Thyroid gland (tissue), 4 donors: ENCODE measurements at regions not wholly inside any gene's neighbourhood (a gene's known extent, or its start where the extent isn't known, plus 50 kb on each side); places are given as distances from the start of the nearest gene placed in this dataset.

Source experiments
- DNase-seq, 2 donors: peaks; one replicate each; pipeline ENCODE4 v3.0.0-alpha.2; 2019
- H3K27ac ChIP-seq, 3 donors: fragments of 200-600 bp; sonication (generic); 1 replicate in 2 of 3; 2 replicates in 1 of 3; pipeline ENCODE4 v1.5.1; 2016 to 2019; ENCODE audit warnings: mild to moderate bottlenecking in 1 of 3, moderate library complexity in 1 of 3
- H3K27me3 ChIP-seq: fragments of 200-600 bp; sonication (generic); one replicate; pipeline ENCODE4 v1.5.1; 2019
- H3K36me3 ChIP-seq, 2 donors: fragments of 200-600 bp; sonication (generic); one replicate each; pipeline ENCODE4 v1.5.1; 2016 to 2019
- H3K4me1 ChIP-seq, 2 donors: fragments of 200-600 bp; sonication (generic); one replicate each; pipeline ENCODE4 v1.5.1; 2017 to 2019
- H3K4me3 ChIP-seq, 3 donors: fragments of 200-600 bp; sonication (generic); replicated peaks in 1 of 3; 1 replicate in 2 of 3; 2 replicates in 1 of 3; pipeline ENCODE4 v1.5.1; 2016; ENCODE audit warnings: mild to moderate bottlenecking in 1 of 3
- H3K9me3 ChIP-seq: fragments of 200-600 bp; sonication (generic); one replicate; pipeline ENCODE4 v1.5.1; 2017
- POLR2A ChIP-seq, 2 donors: fragments of 450-650 bp; IDR thresholded peaks; one replicate each; pipeline ENCODE4 v1.6.1; 2017; ENCODE audit warnings: antibody characterized with exemption in 2 of 2, mild to moderate bottlenecking in 2 of 2, moderate library complexity in 1 of 2
- WGBS, 2 donors: methylation state at CpG; one replicate each; pipeline ENCODE4 v1.1.5; 2017; 5-methylcytosine and 5-hydroxymethylcytosine counted together
- intact Hi-C: fragments of 100-400 bp; cut with DNase I; formaldehyde crosslinking; loops from one replicate; pipeline ENCODE4 v1.15.1; 2023
- TF ChIP-seq, protein P1 (sequence below), 6 experiments: fragments of 200-600 bp in 3 of 6; fragments of 450-650 bp in 3 of 6; sonication (generic) in 3 of 6; IDR thresholded peaks; one replicate each; pipeline ENCODE4 v1.5.1; 2016 to 2019; ENCODE audit warnings: antibody characterized with exemption in 6 of 6, mild to moderate bottlenecking in 2 of 6, inconsistent platforms in 1 of 6, moderate library complexity in 1 of 6

DNA sequence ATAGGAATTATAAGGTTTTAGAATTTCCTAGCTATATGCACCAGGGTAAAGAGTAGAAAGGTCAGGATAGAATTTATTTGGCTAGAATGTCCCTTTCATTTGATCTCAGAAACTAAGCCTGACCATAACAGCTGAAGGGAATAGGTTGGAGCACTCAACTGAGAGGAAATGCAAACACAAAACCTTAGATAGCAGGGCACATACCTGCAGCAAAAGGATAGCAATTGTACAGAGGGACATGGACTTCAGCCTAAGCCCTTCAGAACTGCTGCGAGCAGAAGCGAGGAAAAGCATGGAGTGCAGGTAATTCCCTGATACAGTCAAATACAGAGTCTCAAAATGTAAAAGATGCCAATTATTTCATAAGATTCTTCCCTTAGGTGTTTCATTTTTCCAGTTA is 211.0 kb upstream of the DDI1 start:
- no peaks in the 10 kb centered on the region for H3K36me3 ChIP-seq
- 84 to 85% methylated on average over 2 of the region's 2 CpGs for WGBS, 2 donors
- no peak overlapping the region for H3K4me3 ChIP-seq
- no peaks in the 10 kb centered on the region for H3K9me3 ChIP-seq
- no peak for TF ChIP-seq POLR2A (IDR thresholded peaks at IDR 0.05)
- TF ChIP-seq, protein P1, sequence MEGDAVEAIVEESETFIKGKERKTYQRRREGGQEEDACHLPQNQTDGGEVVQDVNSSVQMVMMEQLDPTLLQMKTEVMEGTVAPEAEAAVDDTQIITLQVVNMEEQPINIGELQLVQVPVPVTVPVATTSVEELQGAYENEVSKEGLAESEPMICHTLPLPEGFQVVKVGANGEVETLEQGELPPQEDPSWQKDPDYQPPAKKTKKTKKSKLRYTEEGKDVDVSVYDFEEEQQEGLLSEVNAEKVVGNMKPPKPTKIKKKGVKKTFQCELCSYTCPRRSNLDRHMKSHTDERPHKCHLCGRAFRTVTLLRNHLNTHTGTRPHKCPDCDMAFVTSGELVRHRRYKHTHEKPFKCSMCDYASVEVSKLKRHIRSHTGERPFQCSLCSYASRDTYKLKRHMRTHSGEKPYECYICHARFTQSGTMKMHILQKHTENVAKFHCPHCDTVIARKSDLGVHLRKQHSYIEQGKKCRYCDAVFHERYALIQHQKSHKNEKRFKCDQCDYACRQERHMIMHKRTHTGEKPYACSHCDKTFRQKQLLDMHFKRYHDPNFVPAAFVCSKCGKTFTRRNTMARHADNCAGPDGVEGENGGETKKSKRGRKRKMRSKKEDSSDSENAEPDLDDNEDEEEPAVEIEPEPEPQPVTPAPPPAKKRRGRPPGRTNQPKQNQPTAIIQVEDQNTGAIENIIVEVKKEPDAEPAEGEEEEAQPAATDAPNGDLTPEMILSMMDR (IDR thresholded peaks at IDR 0.05), result no peak
- H3K27me3 ChIP-seq, result no peaks in the 10 kb centered on the region
- intact Hi-C loops, result no loop called here
- no peaks in the 10 kb centered on the region for H3K4me1 ChIP-seq
- no peak overlapping the region for H3K27ac ChIP-seq
- no peak for DNase-seq

DNA sequence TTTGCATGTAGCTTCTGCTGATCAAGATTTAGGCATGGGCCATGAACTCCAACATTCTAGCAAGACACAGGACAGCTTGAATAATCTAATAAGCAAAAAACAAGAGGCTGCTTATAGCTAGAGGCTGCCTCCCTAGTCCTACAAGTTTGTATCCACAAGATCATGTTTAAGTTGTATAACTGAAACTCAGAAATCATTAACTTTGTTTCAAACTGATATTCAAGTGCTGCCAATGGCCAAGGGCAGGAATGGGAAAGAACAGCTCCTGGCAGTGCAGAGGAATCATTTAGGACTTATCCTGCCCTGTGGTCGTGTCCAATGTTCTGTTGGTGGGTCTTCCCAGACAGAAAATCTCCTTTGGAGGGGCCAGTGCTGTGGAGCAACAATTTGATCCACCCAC is 209.6 kb upstream of the DDI1 start:
- intact Hi-C loops, result no loop called here
- no peak overlapping the region for H3K27ac ChIP-seq
- TF ChIP-seq POLR2A (IDR thresholded peaks at IDR 0.05), result no peak
- TF ChIP-seq, protein P1 (IDR thresholded peaks at IDR 0.05), result no peak
- no peaks in the 10 kb centered on the region for H3K9me3 ChIP-seq
- no peaks in the 10 kb centered on the region for H3K4me1 ChIP-seq
- 35 to 56% methylated on average over 1 of the region's 1 CpG for WGBS, 2 donors
- no peak for DNase-seq
- H3K4me3 ChIP-seq, result no peak overlapping the region
- H3K36me3 ChIP-seq, result no peaks in the 10 kb centered on the region
- H3K27me3 ChIP-seq, result no peaks in the 10 kb centered on the region

DNA sequence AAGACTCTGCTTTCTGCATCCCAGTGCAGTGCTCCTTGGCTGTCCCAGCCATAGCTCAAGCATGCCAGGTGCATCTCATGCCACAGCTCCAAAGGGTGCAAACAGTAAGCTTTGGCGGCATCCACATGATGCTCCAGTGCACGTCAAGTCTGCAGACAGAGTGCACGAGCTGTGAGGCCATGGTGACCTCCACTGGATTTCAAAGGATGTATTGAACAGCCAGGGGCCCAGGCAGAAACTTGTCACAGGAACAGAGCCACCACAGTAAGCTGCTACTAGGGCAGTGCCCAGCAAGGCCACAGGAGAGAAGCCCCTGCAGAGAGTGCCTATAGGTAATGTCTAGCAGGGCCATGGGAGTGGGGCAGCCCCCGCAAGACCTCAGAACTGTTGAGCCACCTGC is 206.8 kb upstream of the DDI1 start:
- intact Hi-C loops, result no loop called here
- Histone ChIP-seq H3K4me3 (no peak overlapping the region), H3K36me3 (no peaks in the 10 kb centered on the region), H3K4me1 (no peaks in the 10 kb centered on the region), H3K9me3 (no peaks in the 10 kb centered on the region), H3K27ac (no peak overlapping the region), H3K27me3 (no peaks in the 10 kb centered on the region)
- WGBS, 2 donors, result 94 to 96% methylated on average over 3 to 4 of the region's 4 CpGs
- no peak for DNase-seq
- no peak for TF ChIP-seq POLR2A (IDR thresholded peaks at IDR 0.05)
- TF ChIP-seq, protein P1 (IDR thresholded peaks at IDR 0.05), result no peak

- no peak for TF ChIP-seq POLR2A (IDR thresholded peaks at IDR 0.05)
- TF ChIP-seq, protein P1 (IDR thresholded peaks at IDR 0.05), result no peak
- intact Hi-C loops, result no loop called here
- DNase-seq, result no peak
- WGBS, 2 donors, result 35 to 46% methylated on average over 1 of the region's 1 CpG
- Histone ChIP-seq H3K36me3 (no peaks in the 10 kb centered on the region), H3K4me1 (no peaks in the 10 kb centered on the region), H3K27ac (no peak overlapping the region), H3K9me3 (no peaks in the 10 kb centered on the region), H3K27me3 (no peaks in the 10 kb centered on the region), H3K4me3 (no peak overlapping the region)
Observed at GRCh38 chr11:103830205-103830604, 206.2 kb upstream of the DDI1 start.

GRCh38 chr11:103832762-103833161 is 203.7 kb upstream of the DDI1 start:
- Histone ChIP-seq H3K27me3 (no peaks in the 10 kb centered on the region), H3K4me3 (no peak overlapping the region), H3K9me3 (no peaks in the 10 kb centered on the region), H3K4me1 (no peaks in the 10 kb centered on the region), H3K36me3 (no peaks in the 10 kb centered on the region), H3K27ac (no peak overlapping the region)
- intact Hi-C loops, result no loop called here
- DNase-seq, result no peak
- 76% methylated on average over 3 of the region's 3 CpGs for WGBS, 2 donors
- TF ChIP-seq POLR2A (IDR thresholded peaks at IDR 0.05), result no peak
- TF ChIP-seq, protein P1 (IDR thresholded peaks at IDR 0.05), result no peak
